22Rv1 (cell line): ENCODE measurements at regions not wholly inside any gene's neighbourhood (a gene's known extent, or its start where the extent isn't known, plus 50 kb on each side); places are given as distances from the start of the nearest gene placed in this dataset.

Experiments
- ZFX ChIP-seq: fragments of 450-650 bp; IDR thresholded peaks from 2 replicates; pipeline ENCODE4 v1.6.1; 2017; ENCODE audit warnings: antibody characterized with exemption, borderline replicate concordance
- TF ChIP-seq, protein P1 (sequence below): fragments of 450-650 bp; IDR thresholded peaks from 2 replicates; pipeline ENCODE4 v1.5.1; 2017; ENCODE audit warnings: mild to moderate bottlenecking

- TF ChIP-seq, protein P1, sequence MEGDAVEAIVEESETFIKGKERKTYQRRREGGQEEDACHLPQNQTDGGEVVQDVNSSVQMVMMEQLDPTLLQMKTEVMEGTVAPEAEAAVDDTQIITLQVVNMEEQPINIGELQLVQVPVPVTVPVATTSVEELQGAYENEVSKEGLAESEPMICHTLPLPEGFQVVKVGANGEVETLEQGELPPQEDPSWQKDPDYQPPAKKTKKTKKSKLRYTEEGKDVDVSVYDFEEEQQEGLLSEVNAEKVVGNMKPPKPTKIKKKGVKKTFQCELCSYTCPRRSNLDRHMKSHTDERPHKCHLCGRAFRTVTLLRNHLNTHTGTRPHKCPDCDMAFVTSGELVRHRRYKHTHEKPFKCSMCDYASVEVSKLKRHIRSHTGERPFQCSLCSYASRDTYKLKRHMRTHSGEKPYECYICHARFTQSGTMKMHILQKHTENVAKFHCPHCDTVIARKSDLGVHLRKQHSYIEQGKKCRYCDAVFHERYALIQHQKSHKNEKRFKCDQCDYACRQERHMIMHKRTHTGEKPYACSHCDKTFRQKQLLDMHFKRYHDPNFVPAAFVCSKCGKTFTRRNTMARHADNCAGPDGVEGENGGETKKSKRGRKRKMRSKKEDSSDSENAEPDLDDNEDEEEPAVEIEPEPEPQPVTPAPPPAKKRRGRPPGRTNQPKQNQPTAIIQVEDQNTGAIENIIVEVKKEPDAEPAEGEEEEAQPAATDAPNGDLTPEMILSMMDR = no peak
- TF ChIP-seq ZFX = no peak
These were observed 127.1 kb upstream of the TNS3 start for GRCh38 chr7:47709051-47709450.
